ENCODE measurements at regions not wholly inside any gene's neighbourhood (a gene's known extent, or its start where the extent isn't known, plus 50 kb on each side); places are given as distances from the start of the nearest gene placed in this dataset.

GRCh38 chr3:180278583-180279188, 241.9 kb upstream of the PEX5L start:
- H3K27me3 ChIP-seq (ENCODE audit: insufficient read depth, low read depth, low read length), result no peaks in the 10 kb centered on the region
- no peak overlapping the region for H3K9ac ChIP-seq (ENCODE audit: low read length)
- no peaks in the 10 kb centered on the region for H3K36me3 ChIP-seq (ENCODE audit: insufficient read depth, low read length)
- H3K4me3 ChIP-seq (ENCODE audit: low read length), result no peak overlapping the region
- no peak overlapping the region for H3K4me2 ChIP-seq (ENCODE audit: low read length)
- no peaks in the 10 kb centered on the region for H3F3A ChIP-seq (ENCODE audit: insufficient read depth, low read length, poor library complexity, severe bottlenecking)
- H4K20me1 ChIP-seq (ENCODE audit: insufficient read depth), result no peaks in the 10 kb centered on the region
- TF ChIP-seq MXI1 (conservative IDR thresholded peaks at IDR 0.05; ENCODE audit: poor library complexity, severe bottlenecking), result no peak
- TF ChIP-seq POLR2AphosphoS5 (IDR thresholded peaks at IDR 0.05), result no peak
- TF ChIP-seq RAD21 (conservative IDR thresholded peaks at IDR 0.05), result no peak
- no peak for TF ChIP-seq REST (IDR thresholded peaks at IDR 0.05; ENCODE audit: borderline replicate concordance)
- TF ChIP-seq TAF1 (IDR thresholded peaks at IDR 0.05; ENCODE audit: low read depth), result no peak
- TF ChIP-seq SMC3 (conservative IDR thresholded peaks at IDR 0.05; ENCODE audit: poor library complexity), result no peak
- TF ChIP-seq, protein P1, sequence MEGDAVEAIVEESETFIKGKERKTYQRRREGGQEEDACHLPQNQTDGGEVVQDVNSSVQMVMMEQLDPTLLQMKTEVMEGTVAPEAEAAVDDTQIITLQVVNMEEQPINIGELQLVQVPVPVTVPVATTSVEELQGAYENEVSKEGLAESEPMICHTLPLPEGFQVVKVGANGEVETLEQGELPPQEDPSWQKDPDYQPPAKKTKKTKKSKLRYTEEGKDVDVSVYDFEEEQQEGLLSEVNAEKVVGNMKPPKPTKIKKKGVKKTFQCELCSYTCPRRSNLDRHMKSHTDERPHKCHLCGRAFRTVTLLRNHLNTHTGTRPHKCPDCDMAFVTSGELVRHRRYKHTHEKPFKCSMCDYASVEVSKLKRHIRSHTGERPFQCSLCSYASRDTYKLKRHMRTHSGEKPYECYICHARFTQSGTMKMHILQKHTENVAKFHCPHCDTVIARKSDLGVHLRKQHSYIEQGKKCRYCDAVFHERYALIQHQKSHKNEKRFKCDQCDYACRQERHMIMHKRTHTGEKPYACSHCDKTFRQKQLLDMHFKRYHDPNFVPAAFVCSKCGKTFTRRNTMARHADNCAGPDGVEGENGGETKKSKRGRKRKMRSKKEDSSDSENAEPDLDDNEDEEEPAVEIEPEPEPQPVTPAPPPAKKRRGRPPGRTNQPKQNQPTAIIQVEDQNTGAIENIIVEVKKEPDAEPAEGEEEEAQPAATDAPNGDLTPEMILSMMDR (IDR thresholded peaks at IDR 0.05; ENCODE audit: poor library complexity, severe bottlenecking), result no peak
- TF ChIP-seq EZH2 (IDR thresholded peaks at IDR 0.05; ENCODE audit: borderline replicate concordance, insufficient read depth, low read length, poor library complexity, severe bottlenecking), result no peak
- TF ChIP-seq EP300 (conservative IDR thresholded peaks at IDR 0.05; ENCODE audit: poor library complexity, severe bottlenecking), result no peak
- H3K27ac ChIP-seq (ENCODE audit: low read length), result no peak overlapping the region
- no peaks in the 10 kb centered on the region for H3K9me2 ChIP-seq (ENCODE audit: insufficient read depth, low read length)
- no peaks in the 10 kb centered on the region for H3K9me3 ChIP-seq (ENCODE audit: low read length)
- H3K79me2 ChIP-seq (replicated peaks; ENCODE audit: insufficient read depth, low read length), result no peaks in the 10 kb centered on the region
- H2AFZ ChIP-seq (ENCODE audit: low read depth, low read length), result no peak overlapping the region

- Histone ChIP-seq H3K36me3 (ENCODE audit: insufficient read depth, low read length) (no peaks in the 10 kb centered on the region), H3K4me2 (ENCODE audit: low read length) (no peak overlapping the region), H4K20me1 (ENCODE audit: insufficient read depth) (no peaks in the 10 kb centered on the region), H3K27me3 (ENCODE audit: insufficient read depth, low read depth, low read length) (no peaks in the 10 kb centered on the region), H3K4me3 (ENCODE audit: low read length) (no peak overlapping the region), H3K27ac (ENCODE audit: low read length) (no peak overlapping the region), H3K9me2 (ENCODE audit: insufficient read depth, low read length) (no peaks in the 10 kb centered on the region), H3K79me2 (replicated peaks; ENCODE audit: insufficient read depth, low read length) (no peaks in the 10 kb centered on the region), H3K9me3 (ENCODE audit: low read length) (no peaks in the 10 kb centered on the region), H2AFZ (ENCODE audit: low read depth, low read length) (no peak overlapping the region), H3F3A (ENCODE audit: insufficient read depth, low read length, poor library complexity, severe bottlenecking) (no peaks in the 10 kb centered on the region), H3K9ac (ENCODE audit: low read length) (no peak overlapping the region)
- TF ChIP-seq, protein P1 (IDR thresholded peaks at IDR 0.05; ENCODE audit: poor library complexity, severe bottlenecking), result no peak
- TF ChIP-seq EP300 (conservative IDR thresholded peaks at IDR 0.05; ENCODE audit: poor library complexity, severe bottlenecking), result no peak
- no peak for TF ChIP-seq POLR2AphosphoS5 (IDR thresholded peaks at IDR 0.05)
- TF ChIP-seq EZH2 (IDR thresholded peaks at IDR 0.05; ENCODE audit: borderline replicate concordance, insufficient read depth, low read length, poor library complexity, severe bottlenecking), result no peak
- no peak for TF ChIP-seq TAF1 (IDR thresholded peaks at IDR 0.05; ENCODE audit: low read depth)
- no peak for TF ChIP-seq SMC3 (conservative IDR thresholded peaks at IDR 0.05; ENCODE audit: poor library complexity)
- TF ChIP-seq REST (IDR thresholded peaks at IDR 0.05; ENCODE audit: borderline replicate concordance), result no peak
- no peak for TF ChIP-seq MXI1 (conservative IDR thresholded peaks at IDR 0.05; ENCODE audit: poor library complexity, severe bottlenecking)
- no peak for TF ChIP-seq RAD21 (conservative IDR thresholded peaks at IDR 0.05)
These were observed 243.8 kb upstream of the PEX5L start for GRCh38 chr3:180280555-180280954.
